Kidney epithelial cell (primary cell): ENCODE measurements at regions not wholly inside any gene's neighbourhood (a gene's known extent, or its start where the extent isn't known, plus 50 kb on each side); places are given as distances from the start of the nearest gene placed in this dataset.

ENCODE experiments used
- DNase-seq: peaks from one replicate; pipeline ENCODE4 v3.0.0-alpha.2; 2010; ENCODE audit warnings: low read depth
- H3K27me3 ChIP-seq: 2 replicates; pipeline ENCODE4 v1.6.0; 2011; ENCODE audit warnings: low read length; ENCODE audit not compliant: control insufficient read depth, insufficient read depth
- H3K36me3 ChIP-seq: 2 replicates; pipeline ENCODE4 v1.5.1; 2011; ENCODE audit warnings: low read length; ENCODE audit not compliant: control insufficient read depth, insufficient read depth
- H3K4me3 ChIP-seq: 2 replicates; pipeline ENCODE4 v1.5.1; 2011; ENCODE audit warnings: low read depth, mild to moderate bottlenecking, control low read depth, low read length
- CTCF ChIP-seq: IDR thresholded peaks from 2 replicates; pipeline ENCODE4 v1.5.1; 2011; ENCODE audit warnings: mild to moderate bottlenecking, moderate library complexity, low read length, control low read depth, inconsistent platforms; ENCODE audit not compliant: insufficient read depth, poor library complexity, severe bottlenecking

GRCh38 chr10:29109707-29110571 lies 178.9 kb upstream of the LYZL1 start:
- no peak overlapping the region for H3K4me3 ChIP-seq
- H3K27me3 ChIP-seq: no peaks in the 10 kb centered on the region
- H3K36me3 ChIP-seq: no peaks in the 10 kb centered on the region
- no peak for DNase-seq
- no peak for TF ChIP-seq CTCF

DNA sequence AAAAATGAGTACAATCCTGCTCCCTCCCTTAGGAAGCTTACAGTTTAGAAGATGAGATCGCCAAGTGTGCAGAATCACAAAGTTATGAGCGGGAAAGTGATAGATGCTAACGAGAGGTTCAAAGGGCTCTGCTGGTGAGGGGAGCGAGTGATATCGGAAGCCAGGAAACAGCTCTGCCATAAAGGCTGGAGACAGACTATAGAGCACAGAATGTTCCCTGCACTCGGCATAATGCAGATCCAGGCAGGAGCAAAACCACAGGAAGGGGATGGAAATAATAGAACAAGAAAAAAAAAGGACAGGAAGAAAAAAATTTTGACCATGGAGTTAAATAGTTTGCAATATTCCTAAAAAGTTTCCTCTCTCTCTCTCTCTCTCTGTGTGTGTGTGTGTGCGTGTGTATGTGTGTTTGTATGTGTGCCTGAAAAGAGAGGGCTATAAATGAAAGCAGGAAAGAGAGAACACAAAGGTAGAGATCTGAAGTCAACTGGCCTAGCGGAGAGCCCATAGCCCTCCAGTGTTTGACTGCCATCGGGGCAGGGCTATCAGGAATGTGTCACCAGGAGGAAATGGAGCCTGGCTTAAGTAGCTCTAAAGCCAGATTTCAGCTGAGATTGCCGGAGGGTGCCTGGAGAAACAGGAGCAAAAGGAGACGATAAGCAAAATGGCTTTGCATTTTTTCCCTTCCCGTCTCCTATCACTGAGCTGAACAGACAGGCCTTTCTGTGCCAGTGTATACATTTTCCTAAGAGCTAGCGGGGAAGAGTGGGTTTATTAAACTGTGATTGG lies 175.8 kb upstream of the LYZL1 start:
- Histone ChIP-seq H3K4me3 (no peak overlapping the region), H3K36me3 (no peaks in the 10 kb centered on the region), H3K27me3 (no peaks in the 10 kb centered on the region)
- no peak for DNase-seq
- no peak for TF ChIP-seq CTCF

DNA sequence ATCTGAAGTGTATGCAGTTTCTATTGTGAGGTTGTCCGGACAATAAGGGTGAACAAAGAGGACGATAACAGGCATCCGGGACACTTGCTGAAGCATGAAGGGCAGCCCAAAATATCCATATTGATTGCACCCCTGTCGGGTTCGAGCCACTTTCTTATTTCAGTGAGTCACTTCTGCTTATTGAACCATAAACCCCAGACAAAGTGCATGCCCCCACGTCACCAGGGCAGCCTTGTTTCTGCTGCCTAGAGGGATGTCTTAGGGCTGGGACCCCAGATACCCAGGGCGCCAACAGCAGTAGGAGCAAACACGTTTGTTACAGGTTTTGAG lies 175.3 kb upstream of the LYZL1 start:
- DNase-seq: no peak
- no peaks in the 10 kb centered on the region for H3K36me3 ChIP-seq
- H3K4me3 ChIP-seq: no peak overlapping the region
- H3K27me3 ChIP-seq: no peaks in the 10 kb centered on the region
- TF ChIP-seq CTCF: no peak

DNA sequence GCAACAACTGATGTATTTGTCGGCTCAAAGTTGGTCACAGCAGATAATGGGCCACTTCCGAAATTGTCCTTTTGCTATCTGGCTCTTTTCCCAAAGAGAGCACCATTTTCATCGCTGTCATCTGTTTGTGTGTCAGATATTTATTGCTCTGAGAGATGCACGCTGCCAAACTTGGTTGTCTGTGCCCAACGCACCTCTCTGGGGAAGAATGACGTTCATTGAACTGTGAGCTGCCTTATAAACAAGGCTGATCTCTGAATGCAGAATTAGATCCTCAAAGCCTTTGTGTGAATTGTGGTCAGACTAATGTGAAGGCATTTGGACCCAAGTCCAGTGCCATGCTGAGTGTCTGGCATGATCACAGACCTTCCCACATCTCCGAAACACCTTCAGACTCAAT lies 174.7 kb upstream of the LYZL1 start:
- no peak overlapping the region for H3K4me3 ChIP-seq
- no peak for TF ChIP-seq CTCF
- no peaks in the 10 kb centered on the region for H3K36me3 ChIP-seq
- DNase-seq: no peak
- no peaks in the 10 kb centered on the region for H3K27me3 ChIP-seq

DNA sequence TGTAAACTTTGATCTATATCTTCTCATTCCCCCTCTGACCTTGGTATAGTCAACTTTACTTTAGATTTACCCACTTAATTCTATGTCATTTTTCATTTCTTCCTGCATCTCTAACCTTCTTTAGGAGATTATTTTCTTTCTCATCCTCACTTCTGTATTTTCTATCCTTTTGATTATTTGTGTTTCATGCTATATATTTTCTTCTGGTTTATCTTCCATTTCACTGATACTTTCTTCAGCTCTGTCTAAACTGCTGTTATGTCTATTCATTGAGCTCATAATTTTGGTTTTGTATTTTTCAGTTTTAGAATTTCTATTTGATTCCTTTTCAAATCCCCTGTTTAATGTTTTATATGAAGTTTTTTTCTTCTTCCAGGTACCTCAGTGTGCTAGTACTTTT lies 171.1 kb upstream of the LYZL1 start:
- Histone ChIP-seq H3K36me3 (no peaks in the 10 kb centered on the region), H3K4me3 (no peak overlapping the region), H3K27me3 (no peaks in the 10 kb centered on the region)
- TF ChIP-seq CTCF: no peak
- DNase-seq: no peak
